Mucosa of descending colon (tissue), 3 donors: ENCODE measurements at regions not wholly inside any gene's neighbourhood (a gene's known extent, or its start where the extent isn't known, plus 50 kb on each side); places are given as distances from the start of the nearest gene placed in this dataset.

Source experiments
- ATAC-seq: fragments of 200-7000 bp; cut with Tn5 transposase; one replicate; pipeline ENCODE4 v1.9.1; 2020; ENCODE audit warnings: mild to moderate bottlenecking, moderate library complexity
- DNase-seq, 3 donors: peaks; one replicate each; pipeline ENCODE4 v3.0.0-alpha.2; 2020
- H3K36me3 ChIP-seq: fragments of 200-600 bp; one replicate; pipeline ENCODE4 v1.8.0; 2021; ENCODE audit warnings: low read depth, mild to moderate bottlenecking
- H3K4me1 ChIP-seq: fragments of 200-600 bp; one replicate; pipeline ENCODE4 v1.8.0; 2021; ENCODE audit warnings: low read depth, mild to moderate bottlenecking
- H3K4me3 ChIP-seq: fragments of 200-600 bp; one replicate; pipeline ENCODE4 v1.8.0; 2021; ENCODE audit warnings: mild to moderate bottlenecking
- H3K9me3 ChIP-seq: fragments of 200-600 bp; one replicate; pipeline ENCODE4 v1.8.0; 2021; ENCODE audit warnings: mild to moderate bottlenecking
- CTCF ChIP-seq: fragments of 200-600 bp; IDR thresholded peaks from one replicate; pipeline ENCODE4 v1.8.0; 2022; ENCODE audit warnings: antibody characterized with exemption, mild to moderate bottlenecking
- intact Hi-C, 2 donors: fragments of 100-400 bp; cut with DNase I in 1 of 2; cut with micrococcal nuclease in 1 of 2; formaldehyde crosslinking; loops; one replicate each; pipeline versions ENCODE4 v1.11.0 to v1.11.1; 2022; cut with DNase I, micrococcal nuclease
- donor health status: DM: no; HTN: no; CAD: no; lungs with moderate emphysema.
- donor health status: DM: no; HTN: no; CAD: no.
- donor health status: DM: no; HTN: yes; CAD: no.

- ATAC-seq (no peak), DNase-seq (no peak)
- no peak for TF ChIP-seq CTCF
- Histone ChIP-seq H3K9me3 (no peaks in the 10 kb centered on the region), H3K4me3 (no peak overlapping the region), H3K4me1 (no peaks in the 10 kb centered on the region), H3K36me3 (no peaks in the 10 kb centered on the region)
- intact Hi-C loops, result loop anchor here in 1 of 2 donors (10.0 kb wide), 1 partner anchor 508 kb away; no protein-coding TSS in a partner anchor
These were observed 203.7 kb downstream of the BMP7 start for GRCh38 chr20:57062696-57063270.

GRCh38 chr20:57064836-57065235 is 201.6 kb downstream of the BMP7 start:
- ATAC-seq (no peak), DNase-seq (no peak)
- no peak for TF ChIP-seq CTCF
- Histone ChIP-seq H3K9me3 (no peaks in the 10 kb centered on the region), H3K4me1 (no peaks in the 10 kb centered on the region), H3K4me3 (no peak overlapping the region), H3K36me3 (no peaks in the 10 kb centered on the region)
- intact Hi-C loops, result loop anchor here in 1 of 2 donors (10.0 kb wide), 1 partner anchor 510 kb away; no protein-coding TSS in a partner anchor

GRCh38 chr20:57065646-57066045 is 200.8 kb downstream of the BMP7 start:
- ATAC-seq (no peak), DNase-seq (no peak)
- Histone ChIP-seq H3K36me3 (no peaks in the 10 kb centered on the region), H3K4me1 (no peaks in the 10 kb centered on the region), H3K4me3 (no peak overlapping the region), H3K9me3 (no peaks in the 10 kb centered on the region)
- TF ChIP-seq CTCF, result no peak
- intact Hi-C loops, result loop anchor here in 1 of 2 donors (10.0 kb wide), 1 partner anchor 511 kb away; no protein-coding TSS in a partner anchor

GRCh38 chr20:57066126-57066900 is 200.1 kb downstream of the BMP7 start:
- DNase-seq (no peak), ATAC-seq (no peak)
- Histone ChIP-seq H3K36me3 (no peaks in the 10 kb centered on the region), H3K9me3 (no peaks in the 10 kb centered on the region), H3K4me3 (no peak overlapping the region), H3K4me1 (no peaks in the 10 kb centered on the region)
- intact Hi-C loops, result loop anchor here in 1 of 2 donors (10.0 kb wide), 1 partner anchor 512 kb away; no protein-coding TSS in a partner anchor
- TF ChIP-seq CTCF, result no peak

- Histone ChIP-seq H3K4me1 (no peaks in the 10 kb centered on the region), H3K9me3 (no peaks in the 10 kb centered on the region), H3K4me3 (no peak overlapping the region), H3K36me3 (no peaks in the 10 kb centered on the region)
- TF ChIP-seq CTCF, result no peak
- ATAC-seq (no peak), DNase-seq (no peak)
- intact Hi-C loops, result loop anchor here in 1 of 2 donors (10.0 kb wide), 1 partner anchor 515 kb away; no protein-coding TSS in a partner anchor
These were observed 197.0 kb downstream of the BMP7 start for GRCh38 chr20:57069442-57069841.
